IMR-90 (cell line): ENCODE measurements at regions not wholly inside any gene's neighbourhood (a gene's known extent, or its start where the extent isn't known, plus 50 kb on each side); places are given as distances from the start of the nearest gene placed in this dataset.

Experiments used
- ATAC-seq: fragments of 200-7000 bp; cut with Tn5 transposase; 2 replicates; pipeline ENCODE4 v1.9.1; 2020; ENCODE audit warnings: low read depth, mild to moderate bottlenecking, moderate library complexity
- BruUV-seq: library from RNA; stranded (reverse); fragments of 400-500 nt; replicated peaks from 2 replicates; lab custom pipeline; 2021; lab: Mats Ljungman, UMichigan
- CTCF ChIA-PET: fragments of 300-600 bp; formaldehyde crosslinking; extraction: SDS; loops from one replicate; lab custom pipeline; 2021; ENCODE audit warnings: antibody characterized with exemption; lab: Yijun Ruan, JAX
- POLR2A ChIA-PET: fragments of 300-600 bp; sonication (Branson Sonifier 250); formaldehyde crosslinking; loops from one replicate; lab custom pipeline; 2022; ENCODE audit warnings: antibody characterized with exemption; ENCODE audit not compliant: unreplicated experiment; lab: Charles Lee
- DNase-seq: peaks from one replicate; pipeline ENCODE4 v3.0.0; 2013
- H2AFZ ChIP-seq: replicated peaks from 2 replicates; pipeline ENCODE3; 2013; ENCODE audit warnings: low read length, mild to moderate bottlenecking; ENCODE audit not compliant: poor library complexity
- H2AK5ac ChIP-seq: 2 replicates; pipeline ENCODE4 v1.6.1; 2013; ENCODE audit warnings: low read depth, low read length, inconsistent platforms
- H2AK9ac ChIP-seq: replicated peaks from 2 replicates; pipeline ENCODE3; 2013; ENCODE audit warnings: mild to moderate bottlenecking, low read depth, low read length, moderate library complexity; ENCODE audit not compliant: poor library complexity
- H2BK120ac ChIP-seq: 2 replicates; pipeline ENCODE4 v1.6.1; 2013; ENCODE audit warnings: low read depth, low read length, inconsistent platforms
- H2BK15ac ChIP-seq: 3 replicates; pipeline ENCODE4 v1.6.1; 2013; ENCODE audit warnings: low read depth, low read length, inconsistent platforms
- H2BK20ac ChIP-seq: 2 replicates; pipeline ENCODE4 v1.6.1; 2013; ENCODE audit warnings: low read depth, mild to moderate bottlenecking, inconsistent platforms, low read length, moderate library complexity
- H2BK5ac ChIP-seq: 2 replicates; pipeline ENCODE4 v1.6.1; 2013; ENCODE audit warnings: mild to moderate bottlenecking, low read depth, low read length, inconsistent platforms; ENCODE audit not compliant: poor library complexity, severe bottlenecking
- H3K14ac ChIP-seq: replicated peaks from 2 replicates; pipeline ENCODE4 v1.6.1; 2013; ENCODE audit warnings: low read depth, low read length, inconsistent platforms
- H3K18ac ChIP-seq: 2 replicates; pipeline ENCODE4 v1.6.1; 2013; ENCODE audit warnings: low read depth, low read length, control low read depth
- H3K23ac ChIP-seq: 2 replicates; pipeline ENCODE4 v1.6.1; 2013; ENCODE audit warnings: low read depth, low read length, inconsistent platforms
- H3K27ac ChIP-seq: 2 replicates; pipeline ENCODE4 v1.5.1; 2013; ENCODE audit warnings: mild to moderate bottlenecking, control low read depth, low read length; ENCODE audit not compliant: insufficient read depth
- H3K27me3 ChIP-seq: 2 replicates; pipeline ENCODE4 v1.6.1; 2013; ENCODE audit warnings: low read length; ENCODE audit not compliant: control insufficient read depth, insufficient read depth
- H3K36me3 ChIP-seq: 2 replicates; pipeline ENCODE4 v1.6.1; 2013; ENCODE audit warnings: low read length, mixed read lengths; ENCODE audit not compliant: control insufficient read depth, insufficient read depth
- H3K4ac ChIP-seq: 2 replicates; pipeline ENCODE4 v1.6.1; 2013; ENCODE audit warnings: low read depth, low read length, inconsistent platforms
- H3K4me1 ChIP-seq: 2 replicates; pipeline ENCODE4 v1.6.1; 2013; ENCODE audit warnings: low read length, mixed read lengths; ENCODE audit not compliant: control insufficient read depth, insufficient read depth
- H3K4me2 ChIP-seq: 2 replicates; pipeline ENCODE4 v1.6.1; 2013; ENCODE audit warnings: low read depth, mild to moderate bottlenecking, control low read depth, low read length, moderate library complexity
- H3K4me3 ChIP-seq: 2 replicates; pipeline ENCODE4 v1.5.1; 2013; ENCODE audit warnings: low read depth, mild to moderate bottlenecking, control low read depth, low read length, moderate library complexity; ENCODE audit not compliant: insufficient read depth
- H3K56ac ChIP-seq: 2 replicates; pipeline ENCODE4 v1.6.1; 2013; ENCODE audit warnings: low read length, inconsistent platforms; ENCODE audit not compliant: insufficient read depth; ENCODE audit errors: extremely low read depth
- H3K79me1 ChIP-seq, 2 experiments: 2 replicates each; pipeline ENCODE4 v1.6.1; 2013; ENCODE audit warnings: low read length in 2 of 2, inconsistent platforms in 1 of 2, low read depth in 1 of 2
- H3K9ac ChIP-seq: 2 replicates; pipeline ENCODE4 v1.6.1; 2013; ENCODE audit warnings: low read depth, low read length, control low read depth
- H3K9me1 ChIP-seq: 2 replicates; pipeline ENCODE4 v1.6.1; 2013; ENCODE audit warnings: low read length, inconsistent platforms; ENCODE audit not compliant: insufficient read depth
- H3K9me3 ChIP-seq: 2 replicates; pipeline ENCODE4 v1.6.1; 2013; ENCODE audit warnings: low read length; ENCODE audit not compliant: control insufficient read depth, insufficient read depth
- H4K20me1 ChIP-seq: 2 replicates; pipeline ENCODE4 v1.6.1; 2013; ENCODE audit warnings: low read length, inconsistent platforms; ENCODE audit not compliant: insufficient read depth
- H4K5ac ChIP-seq: 2 replicates; pipeline ENCODE4 v1.6.1; 2013; ENCODE audit warnings: mild to moderate bottlenecking, low read depth, low read length, control low read depth
- H4K8ac ChIP-seq, 2 experiments: 2 replicates each; pipeline ENCODE4 v1.6.1; 2013; ENCODE audit warnings: low read depth in 2 of 2, low read length in 2 of 2, control low read depth in 1 of 2, inconsistent platforms in 1 of 2
- H4K91ac ChIP-seq: 2 replicates; pipeline ENCODE4 v1.6.1; 2013; ENCODE audit warnings: low read depth, low read length, inconsistent platforms; ENCODE audit not compliant: insufficient read depth
- BHLHE40 ChIP-seq: fragments of 150-350 bp; IDR thresholded peaks from 2 replicates; pipeline ENCODE4 v1.6.1; 2016; ENCODE audit warnings: mild to moderate bottlenecking, low read depth, low read length
- CEBPB ChIP-seq: IDR thresholded peaks from 2 replicates; pipeline ENCODE4 v1.6.1; 2012; ENCODE audit warnings: low read depth, low read length, improper control_type of control experiment
- CHD1 ChIP-seq: IDR thresholded peaks from 2 replicates; pipeline ENCODE4 v1.6.1; 2012; ENCODE audit warnings: low read depth, low read length, improper control_type of control experiment
- ELK1 ChIP-seq: fragments of 150-350 bp; IDR thresholded peaks from 2 replicates; pipeline ENCODE4 v1.6.1; 2016; ENCODE audit warnings: low read depth, mild to moderate bottlenecking, low read length, moderate library complexity, borderline replicate concordance
- FOS ChIP-seq: fragments of 150-350 bp; IDR thresholded peaks from 2 replicates; pipeline ENCODE4 v1.6.1; 2016; ENCODE audit warnings: low read depth, low read length
- MAFK ChIP-seq: IDR thresholded peaks from 2 replicates; pipeline ENCODE4 v1.6.1; 2012; ENCODE audit warnings: low read depth, low read length, improper control_type of control experiment
- MAZ ChIP-seq: IDR thresholded peaks from 2 replicates; pipeline ENCODE4 v1.6.1; 2012; ENCODE audit warnings: low read depth, mild to moderate bottlenecking, low read length, improper control_type of control experiment, moderate library complexity, borderline replicate concordance
- RAD21 ChIP-seq: IDR thresholded peaks from 2 replicates; pipeline ENCODE4 v1.6.1; 2012; ENCODE audit warnings: low read length, improper control_type of control experiment
- RCOR1 ChIP-seq: IDR thresholded peaks from 2 replicates; pipeline ENCODE4 v1.6.1; 2012; ENCODE audit warnings: mild to moderate bottlenecking, low read length, improper control_type of control experiment; ENCODE audit not compliant: insufficient replicate concordance
- RFX5 ChIP-seq: IDR thresholded peaks from 2 replicates; pipeline ENCODE4 v1.8.0; 2012; ENCODE audit warnings: low read depth, mild to moderate bottlenecking, low read length, moderate library complexity
- USF2 ChIP-seq: fragments of 150-350 bp; IDR thresholded peaks from 2 replicates; pipeline ENCODE4 v1.6.1; 2017; ENCODE audit warnings: mild to moderate bottlenecking, antibody characterized with exemption, low read length, low read depth
- WGBS, 2 experiments: methylation state at CpG; one replicate each; pipeline versions ENCODE4 v1.1.5 to v1.1.7; 2013; ENCODE audit warnings: missing lambda C conversion rate in 2 of 2; ENCODE audit not compliant: insufficient read length in 1 of 2; ENCODE audit errors: extremely low coverage in 2 of 2; 5-methylcytosine and 5-hydroxymethylcytosine counted together
- dilution Hi-C: fragments of 300-500 bp; cut with HindIII; formaldehyde crosslinking; loops from one replicate; pipeline ENCODE4 v1.14.3; 2018; ENCODE audit warnings: low sequenced_read_pairs; ENCODE audit not compliant: unreplicated experiment
- in situ Hi-C: fragments of 300-500 bp; cut with MboI; formaldehyde crosslinking; loops from 3 replicates; pipeline ENCODE4 v1.14.3; 2019; ENCODE audit warnings: low sequenced_read_pairs, inconsistent platforms, mixed read lengths
- intact Hi-C: fragments of 100-400 bp; cut with micrococcal nuclease; formaldehyde crosslinking; loops from 2 replicates; pipeline ENCODE4 v1.10.0; 2022

GRCh38 chr6:140062043-140063020 lies 687.9 kb upstream of the CITED2 start:
- H2AFZ ChIP-seq, result peak overlapping the region; percentile 64

More at GRCh38 chr6:140062043-140063020, 687.9 kb upstream of the CITED2 start:
- in situ Hi-C loops (no loop called here), intact Hi-C loops (loop anchor here (2.0 to 5.0 kb wide), 4 partner anchors 375 to 688 kb away; partner anchors contain the start of gene CITED2), dilution Hi-C loops (no loop called here)
- peak overlapping the region; percentile 94 to 99 for H4K8ac ChIP-seq
- peak overlapping the region; percentile 98 for H3K56ac ChIP-seq
- peak overlapping the region; percentile 100 for H2BK5ac ChIP-seq
- H4K91ac ChIP-seq, result peak overlapping the region; percentile 100
- H2BK120ac ChIP-seq, result peak overlapping the region; percentile 100
- peak overlapping the region; percentile 67 for H3K9ac ChIP-seq
- CTCF ChIA-PET, result no interaction called here
- no peaks in the 10 kb centered on the region for H3K9me3 ChIP-seq
- POLR2A ChIA-PET, result no interaction called here
- H2BK20ac ChIP-seq, result peak overlapping the region; percentile 100
- BruUV-seq, result no TSS peak
- peak; percentile 80 for ATAC-seq
- H3K4me3 ChIP-seq, result no peak overlapping the region
- H3K4me1 ChIP-seq, result peaks cover 15% of the 10 kb centered on the region
- peak overlapping the region; percentile 100 for H4K5ac ChIP-seq
- H3K4ac ChIP-seq, result peak overlapping the region; percentile 100
- H3K79me1 ChIP-seq, result no peaks in the 10 kb centered on the region
- H3K4me2 ChIP-seq, result peak overlapping the region; percentile 86
- no CpG with 5 or more reads among the region's 3 CpGs for WGBS, 2 experiments
- peak; percentile 96 for DNase-seq
- peak overlapping the region; percentile 100 for H2BK15ac ChIP-seq
- H4K20me1 ChIP-seq, result no peaks in the 10 kb centered on the region
- H3K14ac ChIP-seq, result peak overlapping the region; percentile 100
- peak overlapping the region; percentile 100 for H3K18ac ChIP-seq
- no peaks in the 10 kb centered on the region for H3K36me3 ChIP-seq
- H2AK5ac ChIP-seq, result peak overlapping the region; percentile 100
- H3K27me3 ChIP-seq, result no peaks in the 10 kb centered on the region
- H3K9me1 ChIP-seq, result peaks cover 3% of the 10 kb centered on the region; the same call in 1 of the 2 replicates
- peak overlapping the region; percentile 99 for H3K23ac ChIP-seq
- peak overlapping the region; percentile 88 for H2AK9ac ChIP-seq
- peak overlapping the region; percentile 100 for H3K27ac ChIP-seq
- TF ChIP-seq BHLHE40, result peak; percentile 69; the same call in 1 of the 2 replicates
- peak; percentile 23; the same call in 1 of the 2 replicates for TF ChIP-seq FOS
- TF ChIP-seq CEBPB, result peak; percentile 97
- TF ChIP-seq RCOR1, result no peak
- TF ChIP-seq CHD1, result no peak
- TF ChIP-seq MAZ, result no peak
- TF ChIP-seq MAFK, result no peak; the same call in 1 of the 2 replicates
- TF ChIP-seq RAD21, result 0 out of 2 replicates have a peak, but pooled peaks have one; percentile 15
- TF ChIP-seq USF2, result no peak
- TF ChIP-seq RFX5, result no peak
- TF ChIP-seq ELK1, result no peak
